ENCODE measurements at regions not wholly inside any gene's neighbourhood (a gene's known extent, or its start where the extent isn't known, plus 50 kb on each side); places are given as distances from the start of the nearest gene placed in this dataset.
A peak's percentile ranks its signal among the peaks of the same experiment; 100 is the strongest.

- Histone ChIP-seq H3K36me3 (ENCODE audit: control insufficient read depth, insufficient read depth, low read length) (no peaks in the 10 kb centered on the region), H3K9ac (ENCODE audit: low read length) (no peak overlapping the region), H3K4me1 (ENCODE audit: control insufficient read depth, insufficient read depth, low read length) (peaks cover 53% of the 10 kb centered on the region), H3K4me3 (ENCODE audit: low read length) (no peak overlapping the region), H3K27me3 (ENCODE audit: control insufficient read depth, insufficient read depth, low read length) (no peaks in the 10 kb centered on the region), H3K9me3 (ENCODE audit: control insufficient read depth, low read length) (no peaks in the 10 kb centered on the region)
These were observed 154.1 kb upstream of the FUT8 start for GRCh38 chr14:65258391-65258790.

- H3K9me3 ChIP-seq (ENCODE audit: control insufficient read depth, low read length) = no peaks in the 10 kb centered on the region
- no peaks in the 10 kb centered on the region for H3K36me3 ChIP-seq (ENCODE audit: control insufficient read depth, insufficient read depth, low read length)
- no peak overlapping the region for H3K4me3 ChIP-seq (ENCODE audit: low read length)
- no peaks in the 10 kb centered on the region for H3K27me3 ChIP-seq (ENCODE audit: control insufficient read depth, insufficient read depth, low read length)
- H3K9ac ChIP-seq (ENCODE audit: low read length) = no peak overlapping the region
- peaks cover 55% of the 10 kb centered on the region for H3K4me1 ChIP-seq (ENCODE audit: control insufficient read depth, insufficient read depth, low read length)
These were observed 153.5 kb upstream of the FUT8 start for GRCh38 chr14:65259000-65259399.

GRCh38 chr14:65260786-65261185, 151.7 kb upstream of the FUT8 start:
- Histone ChIP-seq H3K4me3 (ENCODE audit: low read length) (no peak overlapping the region), H3K9ac (ENCODE audit: low read length) (no peak overlapping the region), H3K9me3 (ENCODE audit: control insufficient read depth, low read length) (no peaks in the 10 kb centered on the region), H3K36me3 (ENCODE audit: control insufficient read depth, insufficient read depth, low read length) (no peaks in the 10 kb centered on the region), H3K4me1 (ENCODE audit: control insufficient read depth, insufficient read depth, low read length) (peaks cover 42% of the 10 kb centered on the region), H3K27me3 (ENCODE audit: control insufficient read depth, insufficient read depth, low read length) (no peaks in the 10 kb centered on the region)

- Histone ChIP-seq H3K27me3 (ENCODE audit: control insufficient read depth, insufficient read depth, low read length) (no peaks in the 10 kb centered on the region), H3K4me3 (ENCODE audit: low read length) (no peak overlapping the region), H3K9me3 (ENCODE audit: control insufficient read depth, low read length) (no peaks in the 10 kb centered on the region), H3K36me3 (ENCODE audit: control insufficient read depth, insufficient read depth, low read length) (no peaks in the 10 kb centered on the region), H3K9ac (ENCODE audit: low read length) (no peak overlapping the region), H3K4me1 (ENCODE audit: control insufficient read depth, insufficient read depth, low read length) (peaks cover 35% of the 10 kb centered on the region)
These were observed 151.1 kb upstream of the FUT8 start for GRCh38 chr14:65261425-65261920.

- no peaks in the 10 kb centered on the region for H3K27me3 ChIP-seq (ENCODE audit: control insufficient read depth, insufficient read depth, low read length)
- no peaks in the 10 kb centered on the region for H3K9me3 ChIP-seq (ENCODE audit: control insufficient read depth, low read length)
- H3K4me3 ChIP-seq (ENCODE audit: low read length) = no peak overlapping the region
- no peaks in the 10 kb centered on the region for H3K36me3 ChIP-seq (ENCODE audit: control insufficient read depth, insufficient read depth, low read length)
- H3K4me1 ChIP-seq (ENCODE audit: control insufficient read depth, insufficient read depth, low read length) = peaks cover 31% of the 10 kb centered on the region
- no peak overlapping the region for H3K9ac ChIP-seq (ENCODE audit: low read length)
These were observed 150.6 kb upstream of the FUT8 start for GRCh38 chr14:65261946-65262345.

- H3K9me3 ChIP-seq (ENCODE audit: control insufficient read depth, low read length) = no peaks in the 10 kb centered on the region
These were observed 149.2 kb upstream of the FUT8 start for GRCh38 chr14:65263177-65263788.

GRCh38 chr14:65267856-65268255, 144.7 kb upstream of the FUT8 start:
- Histone ChIP-seq H3K27me3 (ENCODE audit: control insufficient read depth, insufficient read depth, low read length) (no peaks in the 10 kb centered on the region), H3K4me3 (ENCODE audit: low read length) (no peak overlapping the region), H3K9me3 (ENCODE audit: control insufficient read depth, low read length) (no peaks in the 10 kb centered on the region), H3K4me1 (ENCODE audit: control insufficient read depth, insufficient read depth, low read length) (peaks cover 35% of the 10 kb centered on the region), H3K9ac (ENCODE audit: low read length) (peak overlapping the region; percentile 0), H3K36me3 (ENCODE audit: control insufficient read depth, insufficient read depth, low read length) (no peaks in the 10 kb centered on the region)

More at GRCh38 chr14:65263177-65263788, 149.2 kb upstream of the FUT8 start:
- H3K4me1 ChIP-seq (ENCODE audit: control insufficient read depth, insufficient read depth, low read length) = peaks cover 31% of the 10 kb centered on the region
- H3K9ac ChIP-seq (ENCODE audit: low read length) = no peak overlapping the region
- H3K4me3 ChIP-seq (ENCODE audit: low read length) = no peak overlapping the region
- H3K36me3 ChIP-seq (ENCODE audit: control insufficient read depth, insufficient read depth, low read length) = no peaks in the 10 kb centered on the region
- H3K27me3 ChIP-seq (ENCODE audit: control insufficient read depth, insufficient read depth, low read length) = no peaks in the 10 kb centered on the region

GRCh38 chr14:65268594-65268993, 143.9 kb upstream of the FUT8 start:
- Histone ChIP-seq H3K4me3 (ENCODE audit: low read length) (no peak overlapping the region), H3K27me3 (ENCODE audit: control insufficient read depth, insufficient read depth, low read length) (no peaks in the 10 kb centered on the region), H3K36me3 (ENCODE audit: control insufficient read depth, insufficient read depth, low read length) (no peaks in the 10 kb centered on the region), H3K9ac (ENCODE audit: low read length) (no peak overlapping the region), H3K9me3 (ENCODE audit: control insufficient read depth, low read length) (no peaks in the 10 kb centered on the region), H3K4me1 (ENCODE audit: control insufficient read depth, insufficient read depth, low read length) (peaks cover 30% of the 10 kb centered on the region)

- Histone ChIP-seq H3K36me3 (ENCODE audit: control insufficient read depth, insufficient read depth, low read length) (no peaks in the 10 kb centered on the region), H3K9ac (ENCODE audit: low read length) (no peak overlapping the region), H3K4me3 (ENCODE audit: low read length) (no peak overlapping the region), H3K27me3 (ENCODE audit: control insufficient read depth, insufficient read depth, low read length) (no peaks in the 10 kb centered on the region), H3K9me3 (ENCODE audit: control insufficient read depth, low read length) (no peaks in the 10 kb centered on the region), H3K4me1 (ENCODE audit: control insufficient read depth, insufficient read depth, low read length) (peaks cover 30% of the 10 kb centered on the region)
These were observed 142.8 kb upstream of the FUT8 start for GRCh38 chr14:65269732-65270131.

GRCh38 chr14:65277027-65277426, 135.5 kb upstream of the FUT8 start:
- Histone ChIP-seq H3K27me3 (ENCODE audit: control insufficient read depth, insufficient read depth, low read length) (no peaks in the 10 kb centered on the region), H3K9ac (ENCODE audit: low read length) (no peak overlapping the region), H3K36me3 (ENCODE audit: control insufficient read depth, insufficient read depth, low read length) (no peaks in the 10 kb centered on the region)

GRCh38 chr14:65277580-65278270, 134.8 kb upstream of the FUT8 start:
- H3K4me1 ChIP-seq (ENCODE audit: control insufficient read depth, insufficient read depth, low read length) = peaks cover 25% of the 10 kb centered on the region
- H3K36me3 ChIP-seq (ENCODE audit: control insufficient read depth, insufficient read depth, low read length) = no peaks in the 10 kb centered on the region
- no peaks in the 10 kb centered on the region for H3K9me3 ChIP-seq (ENCODE audit: control insufficient read depth, low read length)
- no peak overlapping the region for H3K4me3 ChIP-seq (ENCODE audit: low read length)
- H3K9ac ChIP-seq (ENCODE audit: low read length) = no peak overlapping the region
- H3K27me3 ChIP-seq (ENCODE audit: control insufficient read depth, insufficient read depth, low read length) = no peaks in the 10 kb centered on the region

More at GRCh38 chr14:65277027-65277426, 135.5 kb upstream of the FUT8 start:
- no peaks in the 10 kb centered on the region for H3K9me3 ChIP-seq (ENCODE audit: control insufficient read depth, low read length)
- peaks cover 18% of the 10 kb centered on the region for H3K4me1 ChIP-seq (ENCODE audit: control insufficient read depth, insufficient read depth, low read length)
- no peak overlapping the region for H3K4me3 ChIP-seq (ENCODE audit: low read length)

GRCh38 chr14:65278589-65278988, 133.9 kb upstream of the FUT8 start:
- Histone ChIP-seq H3K4me3 (ENCODE audit: low read length) (no peak overlapping the region), H3K4me1 (ENCODE audit: control insufficient read depth, insufficient read depth, low read length) (peaks cover 33% of the 10 kb centered on the region), H3K9ac (ENCODE audit: low read length) (no peak overlapping the region), H3K36me3 (ENCODE audit: control insufficient read depth, insufficient read depth, low read length) (no peaks in the 10 kb centered on the region), H3K9me3 (ENCODE audit: control insufficient read depth, low read length) (no peaks in the 10 kb centered on the region), H3K27me3 (ENCODE audit: control insufficient read depth, insufficient read depth, low read length) (no peaks in the 10 kb centered on the region)

Data from mucosa of stomach (tissue), 1 donor.